H9 (cell line): ENCODE measurements at regions not wholly inside any gene's neighbourhood (a gene's known extent, or its start where the extent isn't known, plus 50 kb on each side); places are given as distances from the start of the nearest gene placed in this dataset.

Source experiments
- DNase-seq: peaks from one replicate; pipeline ENCODE4 v3.0.0-alpha.2; 2017
- H2AFZ ChIP-seq: one replicate; pipeline ENCODE4 v1.6.1; 2013; ENCODE audit warnings: mild to moderate bottlenecking, low read length, control low read depth, moderate library complexity
- H2AK5ac ChIP-seq: 2 replicates; pipeline ENCODE4 v1.6.1; 2013; ENCODE audit warnings: low read length, control low read depth, mixed read lengths; ENCODE audit not compliant: insufficient read length
- H2BK120ac ChIP-seq: one replicate; pipeline ENCODE4 v1.6.1; 2013; ENCODE audit warnings: low read depth, mild to moderate bottlenecking, low read length, control low read depth, inconsistent platforms; ENCODE audit not compliant: poor library complexity, severe bottlenecking
- H2BK12ac ChIP-seq: 2 replicates; pipeline ENCODE4 v1.6.1; 2013; ENCODE audit warnings: low read length, control low read depth, mixed read lengths, low read depth; ENCODE audit not compliant: insufficient read length
- H2BK15ac ChIP-seq: 2 replicates; pipeline ENCODE4 v1.6.1; 2013; ENCODE audit warnings: low read depth, low read length, control low read depth
- H2BK20ac ChIP-seq: one replicate; pipeline ENCODE4 v1.6.1; 2013; ENCODE audit warnings: low read depth, mild to moderate bottlenecking, low read length, control low read depth, inconsistent platforms; ENCODE audit not compliant: poor library complexity, severe bottlenecking
- H2BK5ac ChIP-seq: 2 replicates; pipeline ENCODE4 v1.6.1; 2013; ENCODE audit warnings: low read length, control low read depth, mixed read lengths; ENCODE audit not compliant: insufficient read length
- H3K14ac ChIP-seq: 2 replicates; pipeline ENCODE4 v1.6.1; 2013; ENCODE audit warnings: low read length, control low read depth; ENCODE audit not compliant: insufficient read depth
- H3K18ac ChIP-seq: 2 replicates; pipeline ENCODE4 v1.6.1; 2013; ENCODE audit warnings: low read depth, mild to moderate bottlenecking, mixed read lengths, low read length, control low read depth; ENCODE audit not compliant: insufficient read length
- H3K23ac ChIP-seq: 2 replicates; pipeline ENCODE4 v1.6.1; 2013; ENCODE audit warnings: low read length, control low read depth, mixed read lengths, low read depth; ENCODE audit not compliant: insufficient read length
- H3K23me2 ChIP-seq: 2 replicates; pipeline ENCODE4 v1.6.1; 2013; ENCODE audit warnings: low read depth, mild to moderate bottlenecking, mixed read lengths, low read length, control low read depth; ENCODE audit not compliant: insufficient read length, poor library complexity, severe bottlenecking
- H3K27ac ChIP-seq: 2 replicates; pipeline ENCODE4 v1.5.1; 2013; ENCODE audit warnings: low read length, control low read depth, mixed read lengths, low read depth; ENCODE audit not compliant: insufficient read length
- H3K27me3 ChIP-seq: 2 replicates; pipeline ENCODE4 v1.6.1; 2013; ENCODE audit warnings: low read length, control low read depth, inconsistent platforms; ENCODE audit not compliant: insufficient read depth
- H3K4ac ChIP-seq: 2 replicates; pipeline ENCODE4 v1.6.1; 2013; ENCODE audit warnings: low read depth, mild to moderate bottlenecking, control low read depth, inconsistent platforms, low read length, moderate library complexity
- H3K4me1 ChIP-seq: 2 replicates; pipeline ENCODE4 v1.6.1; 2013; ENCODE audit warnings: low read length, control low read depth, inconsistent platforms; ENCODE audit not compliant: insufficient read depth
- H3K4me2 ChIP-seq: 2 replicates; pipeline ENCODE4 v1.6.1; 2013; ENCODE audit warnings: low read length, control low read depth, mixed read lengths; ENCODE audit not compliant: insufficient read length, insufficient read depth
- H3K56ac ChIP-seq: 2 replicates; pipeline ENCODE4 v1.6.1; 2013; ENCODE audit warnings: low read depth, mild to moderate bottlenecking, mixed read lengths, low read length, control low read depth; ENCODE audit not compliant: insufficient read length
- H3K79me1 ChIP-seq: 2 replicates; pipeline ENCODE4 v1.6.1; 2013; ENCODE audit warnings: low read depth, mild to moderate bottlenecking, moderate library complexity, low read length, control low read depth, inconsistent platforms; ENCODE audit not compliant: insufficient read depth, poor library complexity, severe bottlenecking
- H3K79me2 ChIP-seq: 2 replicates; pipeline ENCODE4 v1.6.1; 2013; ENCODE audit warnings: low read length, control low read depth, inconsistent platforms; ENCODE audit not compliant: insufficient read depth
- H3K9ac ChIP-seq: 2 replicates; pipeline ENCODE4 v1.6.1; 2013; ENCODE audit warnings: low read length, control low read depth, mixed read lengths; ENCODE audit not compliant: insufficient read length; ENCODE audit errors: extremely low read depth
- H3K9me3 ChIP-seq: one replicate; pipeline ENCODE4 v1.6.1; 2013; ENCODE audit warnings: low read depth, low read length, inconsistent platforms; ENCODE audit not compliant: control insufficient read depth
- H3T11ph ChIP-seq: one replicate; pipeline ENCODE4 v1.6.1; 2013; ENCODE audit warnings: mild to moderate bottlenecking, low read length, control low read depth, inconsistent platforms
- H4K20me1 ChIP-seq: one replicate; pipeline ENCODE4 v1.6.1; 2013; ENCODE audit not compliant: control insufficient read depth, insufficient read length, insufficient read depth
- H4K5ac ChIP-seq: 2 replicates; pipeline ENCODE4 v1.6.1; 2013; ENCODE audit warnings: low read depth, mild to moderate bottlenecking, mixed read lengths, low read length, control low read depth; ENCODE audit not compliant: insufficient read length
- H4K8ac ChIP-seq: replicated peaks from 2 replicates; pipeline ENCODE4 v1.6.1; 2013; ENCODE audit warnings: low read length, control low read depth, mixed read lengths, low read depth; ENCODE audit not compliant: insufficient read length
- H4K91ac ChIP-seq: 2 replicates; pipeline ENCODE4 v1.6.1; 2013; ENCODE audit warnings: low read depth, mild to moderate bottlenecking, moderate library complexity, mixed read lengths, low read length, control low read depth; ENCODE audit not compliant: insufficient read length
- H3K27ac Mint-ChIP-seq, 3 experiments: 2 replicates in 2 of 3; 3 replicates in 1 of 3; pipeline ENCODE4 v1.8.0; 2020 to 2021; ENCODE audit warnings: mixed read lengths in 3 of 3, mild to moderate bottlenecking in 1 of 3, moderate library complexity in 1 of 3
- H3K27me3 Mint-ChIP-seq: 2 replicates; pipeline ENCODE4 v1.8.0; 2021; ENCODE audit warnings: low read depth, mild to moderate bottlenecking, moderate library complexity, mixed read lengths
- H3K36me3 Mint-ChIP-seq, 3 experiments: 2 replicates in 2 of 3; 3 replicates in 1 of 3; pipeline ENCODE4 v1.8.0; 2020 to 2021; ENCODE audit warnings: low read depth in 3 of 3, mixed read lengths in 3 of 3; ENCODE audit not compliant: insufficient read depth in 1 of 3
- H3K4me1 Mint-ChIP-seq, 2 experiments: 2 replicates each; pipeline ENCODE4 v1.8.0; 2020; ENCODE audit warnings: mixed read lengths in 2 of 2
- H3K4me3 Mint-ChIP-seq, 2 experiments: 2 replicates in 1 of 2; 3 replicates in 1 of 2; pipeline ENCODE4 v1.8.0; 2020 to 2021; ENCODE audit warnings: mild to moderate bottlenecking in 2 of 2, mixed read lengths in 2 of 2, moderate library complexity in 1 of 2
- H3K9me3 Mint-ChIP-seq, 2 experiments: 2 replicates in 1 of 2; 3 replicates in 1 of 2; pipeline ENCODE4 v1.8.0; 2020; ENCODE audit warnings: mild to moderate bottlenecking in 2 of 2, mixed read lengths in 2 of 2, moderate library complexity in 1 of 2
- WGBS: extraction: QIAGEN DNeasy Blood & Tissue Kit; methylation state at CpG from one replicate; pipeline ENCODE4 v1.1.7; 2013; ENCODE audit warnings: missing lambda C conversion rate, low lambda C conversion rate, mixed read lengths; ENCODE audit not compliant: insufficient read length; ENCODE audit errors: extremely low coverage; 5-methylcytosine and 5-hydroxymethylcytosine counted together
- TF ChIP-seq, protein P1 (sequence below): fragments of 200-600 bp; sonication (generic); conservative IDR thresholded peaks from 3 replicates; pipeline ENCODE4 v1.8.0; 2021; ENCODE audit warnings: antibody characterized with exemption, mild to moderate bottlenecking

DNA sequence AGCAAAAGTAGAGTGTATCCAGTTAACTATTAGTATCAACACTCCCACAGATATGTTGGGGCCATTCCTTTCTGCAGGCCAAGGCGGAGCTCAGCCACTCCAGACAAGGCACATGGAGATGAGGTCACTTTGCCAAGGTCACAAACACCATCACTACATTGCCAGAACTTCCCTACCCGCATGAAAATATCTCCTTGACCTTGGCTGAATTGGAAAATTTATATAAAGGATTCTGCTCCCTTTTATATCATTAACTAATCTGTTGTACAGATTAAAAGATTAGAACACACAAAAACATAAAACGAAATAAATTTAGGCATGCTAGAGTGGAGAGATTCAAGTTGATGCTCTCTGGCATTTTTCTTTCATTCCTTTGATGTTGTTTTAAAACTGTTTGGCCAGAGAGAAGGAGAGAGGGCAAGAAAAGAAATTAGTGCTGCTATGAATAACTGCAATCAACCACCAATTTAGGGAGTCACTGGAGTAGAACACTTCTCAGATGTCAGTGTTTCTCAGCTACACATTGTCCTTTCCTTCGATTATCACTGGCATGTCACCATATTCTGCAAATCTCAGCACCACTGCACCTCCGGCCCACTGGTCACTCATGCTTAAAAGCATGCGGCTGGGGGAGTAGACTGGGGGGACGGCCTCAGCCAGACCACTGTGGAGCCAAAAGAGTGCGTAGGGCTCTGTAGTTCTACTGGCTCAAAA lies 78.7 kb upstream of the ATP1B1 start:
- H3K27ac Mint-ChIP-seq = no peak overlapping the region
- no peak overlapping the region for H4K91ac ChIP-seq
- H3K79me2 ChIP-seq = no peaks in the 10 kb centered on the region
- H4K8ac ChIP-seq = no peak overlapping the region
- H2AK5ac ChIP-seq = no peak overlapping the region
- H3K4ac ChIP-seq = no peak overlapping the region
- H3K23me2 ChIP-seq = no peaks in the 10 kb centered on the region
- H4K5ac ChIP-seq = no peak overlapping the region
- no peak overlapping the region for H3K18ac ChIP-seq
- no peak overlapping the region for H3K27ac ChIP-seq
- no peak overlapping the region for H2AFZ ChIP-seq
- 0 out of 4 replicates have a peak, but pooled peaks cover 0 to 2% of the 10 kb centered on the region in 2 experiments for H3K4me1 Mint-ChIP-seq
- no peak overlapping the region for H3K56ac ChIP-seq
- H2BK12ac ChIP-seq = no peak overlapping the region
- no peak overlapping the region for H2BK15ac ChIP-seq
- no peak overlapping the region for H3K9ac ChIP-seq
- no peaks in the 10 kb centered on the region for H3K9me3 ChIP-seq
- no peak overlapping the region for H2BK20ac ChIP-seq
- no peaks in the 10 kb centered on the region for H3K36me3 Mint-ChIP-seq
- no peak overlapping the region for H2BK5ac ChIP-seq
- TF ChIP-seq, protein P1, sequence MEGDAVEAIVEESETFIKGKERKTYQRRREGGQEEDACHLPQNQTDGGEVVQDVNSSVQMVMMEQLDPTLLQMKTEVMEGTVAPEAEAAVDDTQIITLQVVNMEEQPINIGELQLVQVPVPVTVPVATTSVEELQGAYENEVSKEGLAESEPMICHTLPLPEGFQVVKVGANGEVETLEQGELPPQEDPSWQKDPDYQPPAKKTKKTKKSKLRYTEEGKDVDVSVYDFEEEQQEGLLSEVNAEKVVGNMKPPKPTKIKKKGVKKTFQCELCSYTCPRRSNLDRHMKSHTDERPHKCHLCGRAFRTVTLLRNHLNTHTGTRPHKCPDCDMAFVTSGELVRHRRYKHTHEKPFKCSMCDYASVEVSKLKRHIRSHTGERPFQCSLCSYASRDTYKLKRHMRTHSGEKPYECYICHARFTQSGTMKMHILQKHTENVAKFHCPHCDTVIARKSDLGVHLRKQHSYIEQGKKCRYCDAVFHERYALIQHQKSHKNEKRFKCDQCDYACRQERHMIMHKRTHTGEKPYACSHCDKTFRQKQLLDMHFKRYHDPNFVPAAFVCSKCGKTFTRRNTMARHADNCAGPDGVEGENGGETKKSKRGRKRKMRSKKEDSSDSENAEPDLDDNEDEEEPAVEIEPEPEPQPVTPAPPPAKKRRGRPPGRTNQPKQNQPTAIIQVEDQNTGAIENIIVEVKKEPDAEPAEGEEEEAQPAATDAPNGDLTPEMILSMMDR = no peak
- no peak overlapping the region for H3K4me2 ChIP-seq
- H3K23ac ChIP-seq = no peak overlapping the region
- no peak overlapping the region for H3T11ph ChIP-seq
- H3K27me3 ChIP-seq = no peaks in the 10 kb centered on the region
- H4K20me1 ChIP-seq = no peaks in the 10 kb centered on the region
- WGBS = no CpG with 5 or more reads among the region's 8 CpGs
- H3K9me3 Mint-ChIP-seq = no peaks in the 10 kb centered on the region
- no peak for DNase-seq
- no peaks in the 10 kb centered on the region for H3K27me3 Mint-ChIP-seq
- H2BK120ac ChIP-seq = no peak overlapping the region
- no peaks in the 10 kb centered on the region for H3K4me1 ChIP-seq
- no peak overlapping the region for H3K4me3 Mint-ChIP-seq
- no peak overlapping the region for H3K14ac ChIP-seq
- H3K79me1 ChIP-seq = no peaks in the 10 kb centered on the region
